SK-N-SH (cell line): ENCODE measurements at regions not wholly inside any gene's neighbourhood (a gene's known extent, or its start where the extent isn't known, plus 50 kb on each side); places are given as distances from the start of the nearest gene placed in this dataset.

Experiments used
- CTCF ChIA-PET: fragments of 300-600, 350-600 bp; formaldehyde crosslinking; extraction: SDS; loops from one replicate; lab custom pipeline; 2021; lab: Yijun Ruan, JAX
- POLR2A ChIA-PET: fragments of 350-600 bp; sonication (Branson Sonifier 250); formaldehyde crosslinking; extraction: SDS; loops from one replicate; lab custom pipeline; 2020; ENCODE audit warnings: antibody characterized with exemption, inconsistent platforms; lab: Yijun Ruan, JAX
- DNase-seq: peaks from one replicate; pipeline ENCODE4 v3.0.0; 2012
- H2AFZ ChIP-seq: fragments of 200-600 bp; sonication (generic); 2 replicates; pipeline ENCODE4 v1.8.1; 2016; ENCODE audit warnings: antibody characterized with exemption, mild to moderate bottlenecking, low read depth
- H3F3A ChIP-seq: fragments of 200-600 bp; sonication (generic); replicated peaks from 2 replicates; pipeline ENCODE3; 2016; ENCODE audit warnings: antibody characterized with exemption, mild to moderate bottlenecking; ENCODE audit not compliant: insufficient read depth
- H3K27ac ChIP-seq, 2 experiments: fragments of 200-500 bp in 1 of 2; fragments of 200-600 bp in 1 of 2; sonication (Bioruptor generic) in 1 of 2; sonication (generic), shearing (Covaris generic) in 1 of 2; 2 replicates each; pipeline versions ENCODE4 v1.5.1 to v1.6.1; 2014 to 2016; ENCODE audit warnings: low read depth in 2 of 2, inconsistent platforms in 1 of 2, low read length in 1 of 2, mild to moderate bottlenecking in 1 of 2, mixed read lengths in 1 of 2
- H3K27me3 ChIP-seq: fragments of 200-600 bp; sonication (generic), shearing (Covaris generic); 2 replicates; pipeline ENCODE4 v1.6.1; 2016; ENCODE audit warnings: mixed run types; ENCODE audit not compliant: insufficient read depth
- H3K36me3 ChIP-seq, 2 experiments: fragments of 200-500 bp in 1 of 2; fragments of 200-600 bp in 1 of 2; sonication (Bioruptor generic) in 1 of 2; sonication (generic) in 1 of 2; replicated peaks in 1 of 2; 2 replicates each; pipeline versions ENCODE3 to v1.5.1; 2014 to 2016; ENCODE audit warnings: low read length in 1 of 2, mild to moderate bottlenecking in 1 of 2; ENCODE audit not compliant: insufficient read depth in 2 of 2, control insufficient read depth in 1 of 2
- H3K4me1 ChIP-seq, 2 experiments: fragments of 200-500 bp in 1 of 2; fragments of 200-600 bp in 1 of 2; sonication (Bioruptor generic) in 1 of 2; sonication (generic), shearing (Covaris generic) in 1 of 2; 2 replicates each; pipeline versions ENCODE4 v1.5.1 to v1.6.1; 2014 to 2016; ENCODE audit warnings: low read depth in 1 of 2, low read length in 1 of 2, mixed run types in 1 of 2; ENCODE audit not compliant: insufficient read depth in 2 of 2, control insufficient read depth in 1 of 2
- H3K4me2 ChIP-seq: fragments of 200-600 bp; sonication (generic), shearing (Covaris generic); 2 replicates; pipeline ENCODE4 v1.6.1; 2017; ENCODE audit warnings: mixed run types
- H3K4me3 ChIP-seq, 2 experiments: fragments of 200-500 bp in 1 of 2; fragments of 200-600 bp in 1 of 2; sonication (Bioruptor generic) in 1 of 2; sonication (generic), shearing (Covaris generic) in 1 of 2; 2 replicates each; pipeline versions ENCODE4 v1.5.1 to v1.8.1; 2014 to 2016; ENCODE audit warnings: low read depth in 2 of 2, inconsistent platforms in 1 of 2, low read length in 1 of 2, mild to moderate bottlenecking in 1 of 2, mixed read lengths in 1 of 2, moderate library complexity in 1 of 2
- H3K79me2 ChIP-seq: fragments of 200-600 bp; sonication (generic); 2 replicates; pipeline ENCODE4 v1.8.1; 2017; ENCODE audit warnings: mild to moderate bottlenecking; ENCODE audit not compliant: insufficient read depth
- H3K9ac ChIP-seq: fragments of 200-600 bp; sonication (generic); 2 replicates; pipeline ENCODE4 v1.6.1; 2017; ENCODE audit warnings: mixed run types
- H3K9me2 ChIP-seq: fragments of 200-600 bp; sonication (generic); 2 replicates; pipeline ENCODE4 v1.6.1; 2017; ENCODE audit warnings: mixed run types
- H3K9me3 ChIP-seq: fragments of 200-600 bp; sonication (generic); 2 replicates; pipeline ENCODE4 v1.6.1; 2017; ENCODE audit warnings: mixed run types, mild to moderate bottlenecking, moderate library complexity
- H4K20me1 ChIP-seq: fragments of 200-600 bp; sonication (generic); 2 replicates; pipeline ENCODE4 v1.6.1; 2017; ENCODE audit warnings: mild to moderate bottlenecking, mixed run types; ENCODE audit not compliant: insufficient read depth
- ELF1 ChIP-seq: IDR thresholded peaks from 2 replicates; pipeline ENCODE4 v1.4.0; 2012
- EP300 ChIP-seq, 2 experiments: IDR thresholded peaks; 2 replicates each; pipeline versions ENCODE4 v1.4.0 to v1.6.1; 2012; ENCODE audit warnings: borderline replicate concordance in 1 of 2, low read depth in 1 of 2, low read length in 1 of 2
- EZH2phosphoT487 ChIP-seq: fragments of 200-600 bp; sonication (generic); IDR thresholded peaks from 2 replicates; pipeline ENCODE4 v1.6.1; 2017; ENCODE audit warnings: low read depth, mixed run types, mild to moderate bottlenecking, antibody characterized with exemption, moderate library complexity, borderline replicate concordance
- FOSL2 ChIP-seq: IDR thresholded peaks from 2 replicates; pipeline ENCODE4 v1.4.0; 2012; ENCODE audit warnings: low read depth, mild to moderate bottlenecking, moderate library complexity, borderline replicate concordance
- FOXM1 ChIP-seq: IDR thresholded peaks from 2 replicates; pipeline ENCODE4 v1.4.0; 2012; ENCODE audit warnings: low read depth, mild to moderate bottlenecking
- GABPA ChIP-seq: IDR thresholded peaks from 2 replicates; pipeline ENCODE4 v1.4.0; 2012; ENCODE audit warnings: low read depth, mild to moderate bottlenecking
- JUND ChIP-seq: IDR thresholded peaks from 2 replicates; pipeline ENCODE4 v1.4.0; 2012
- MXI1 ChIP-seq: IDR thresholded peaks from 2 replicates; pipeline ENCODE4 v1.6.1; 2012; ENCODE audit warnings: mild to moderate bottlenecking, low read depth, low read length, improper control_type of control experiment
- NRF1 ChIP-seq: IDR thresholded peaks from 2 replicates; pipeline ENCODE4 v1.6.1; 2012; ENCODE audit warnings: low read depth, mild to moderate bottlenecking, low read length
- RAD21 ChIP-seq: IDR thresholded peaks from 2 replicates; pipeline ENCODE4 v1.6.1; 2012; ENCODE audit warnings: mild to moderate bottlenecking, low read length
- RCOR1 ChIP-seq: fragments of 150-350 bp; IDR thresholded peaks from 2 replicates; pipeline ENCODE4 v1.6.1; 2017; ENCODE audit warnings: antibody characterized with exemption, low read length
- RFX5 ChIP-seq: IDR thresholded peaks from 2 replicates; pipeline ENCODE4 v1.6.1; 2012; ENCODE audit warnings: mild to moderate bottlenecking, improper control_type of control experiment, low read length
- RXRA ChIP-seq: IDR thresholded peaks from 2 replicates; pipeline ENCODE4 v1.4.0; 2012; ENCODE audit warnings: low read depth, mild to moderate bottlenecking, borderline replicate concordance
- SIN3A ChIP-seq: IDR thresholded peaks from 2 replicates; pipeline ENCODE4 v1.6.1; 2012; ENCODE audit warnings: low read depth, mild to moderate bottlenecking, low read length, moderate library complexity, borderline replicate concordance
- TAF1 ChIP-seq: IDR thresholded peaks from 2 replicates; pipeline ENCODE4 v1.6.1; 2012; ENCODE audit warnings: low read depth, mild to moderate bottlenecking, low read length, moderate library complexity, borderline replicate concordance
- TEAD4 ChIP-seq: IDR thresholded peaks from 2 replicates; pipeline ENCODE4 v1.4.0; 2012; ENCODE audit warnings: mild to moderate bottlenecking, borderline replicate concordance; ENCODE audit not compliant: insufficient read depth
- YY1 ChIP-seq: IDR thresholded peaks from 2 replicates; pipeline ENCODE4 v1.4.0; 2012; ENCODE audit warnings: low read depth, mild to moderate bottlenecking
- WGBS: methylation state at CpG from one replicate; pipeline ENCODE4 v1.1.6; 2017; ENCODE audit warnings: low lambda C conversion rate; 5-methylcytosine and 5-hydroxymethylcytosine counted together
- TF ChIP-seq, protein P1 (sequence below): IDR thresholded peaks from 2 replicates; pipeline ENCODE4 v1.4.0; 2012; ENCODE audit warnings: low read depth
- TF ChIP-seq, protein P2 (sequence below): IDR thresholded peaks from 2 replicates; pipeline ENCODE4 v1.4.0; 2012; ENCODE audit warnings: low read depth, borderline replicate concordance
- TF ChIP-seq, protein P3 (sequence below): IDR thresholded peaks from 2 replicates; pipeline ENCODE4 v1.4.0; 2012; ENCODE audit warnings: low read depth, borderline replicate concordance

DNA sequence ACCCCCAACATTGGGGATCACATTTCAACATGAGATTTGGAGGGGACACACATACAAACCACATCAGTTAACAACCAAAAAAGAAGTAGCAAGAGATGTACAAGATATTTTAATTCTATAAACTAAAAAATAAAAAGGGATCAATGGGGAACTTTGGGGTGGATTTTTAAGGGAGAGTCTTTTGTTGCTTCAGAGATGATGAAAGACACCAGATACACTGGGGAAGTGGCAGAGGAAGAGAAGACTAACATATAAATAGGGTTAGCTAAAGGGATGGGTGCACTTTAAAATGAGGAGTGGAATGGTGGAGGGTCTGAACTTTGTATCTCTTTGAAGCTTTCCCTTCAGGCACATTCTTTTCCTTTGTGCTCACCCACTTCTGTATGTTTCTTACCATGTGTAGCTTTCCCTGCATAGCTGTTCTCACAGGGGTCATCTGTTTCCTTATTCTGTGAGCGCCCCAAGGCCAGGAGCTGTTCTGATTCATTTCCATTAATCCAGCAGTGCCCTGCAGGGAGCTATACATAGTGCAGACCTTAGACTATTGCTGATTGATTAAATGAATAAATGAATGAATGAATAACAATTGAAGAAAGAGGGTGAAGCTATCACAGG is 531.6 kb upstream of the KLF4 start:
- Histone ChIP-seq H3K27me3 (no peaks in the 10 kb centered on the region), H3K4me3 (no peak overlapping the region), H4K20me1 (no peaks in the 10 kb centered on the region), H2AFZ (no peak overlapping the region), H3K4me2 (no peak overlapping the region), H3K9me2 (no peaks in the 10 kb centered on the region), H3K9ac (no peak overlapping the region), H3K27ac (no peak overlapping the region), H3K4me1 (no peaks in the 10 kb centered on the region), H3K36me3 (no peaks in the 10 kb centered on the region), H3K79me2 (no peaks in the 10 kb centered on the region), H3F3A (no peaks in the 10 kb centered on the region), H3K9me3 (no peaks in the 10 kb centered on the region)
- WGBS, result 29% methylated on average over 1 of the region's 1 CpG
- DNase-seq, result no peak
- ChIA-PET CTCF (no interaction called here), POLR2A (no interaction called here)
- TF ChIP-seq GABPA, result no peak
- TF ChIP-seq, protein P1, sequence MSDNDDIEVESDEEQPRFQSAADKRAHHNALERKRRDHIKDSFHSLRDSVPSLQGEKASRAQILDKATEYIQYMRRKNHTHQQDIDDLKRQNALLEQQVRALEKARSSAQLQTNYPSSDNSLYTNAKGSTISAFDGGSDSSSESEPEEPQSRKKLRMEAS, result no peak

DNA sequence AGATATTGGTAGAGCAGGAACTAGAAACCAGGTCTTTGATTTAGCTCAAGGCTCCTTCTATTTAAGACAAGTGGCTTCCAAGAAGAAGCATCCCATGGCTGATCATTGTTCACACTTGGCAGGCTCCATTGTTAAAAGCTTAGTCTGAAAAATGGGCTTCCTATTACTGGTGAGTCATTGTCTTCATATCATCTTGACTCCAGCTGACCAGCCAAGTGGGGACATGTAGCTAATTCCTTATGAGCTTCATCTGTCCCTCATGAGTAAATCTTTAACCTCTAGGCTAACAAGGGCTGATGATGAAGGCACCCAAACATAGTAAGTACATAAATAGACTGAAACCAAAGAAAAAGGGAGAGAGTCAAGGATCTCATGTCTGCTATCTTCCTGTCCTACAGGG is 530.3 kb upstream of the KLF4 start:
- no peaks in the 10 kb centered on the region for H3K36me3 ChIP-seq
- H3K4me2 ChIP-seq, result no peak overlapping the region
- POLR2A ChIA-PET, result no interaction called here
- no peak overlapping the region for H3K27ac ChIP-seq
- no peaks in the 10 kb centered on the region for H3K9me2 ChIP-seq
- no peak overlapping the region for H3K9ac ChIP-seq
- CTCF ChIA-PET, result no interaction called here
- no peak for TF ChIP-seq EP300 (IDR thresholded peaks at IDR 0.05; ENCODE audit: borderline replicate concordance in 1 of 2, low read depth in 1 of 2, low read length in 1 of 2)
- no peak for TF ChIP-seq YY1
- TF ChIP-seq SIN3A, result no peak
- TF ChIP-seq TEAD4, result no peak
- TF ChIP-seq MXI1, result no peak
- TF ChIP-seq FOSL2, result no peak
- no peak for TF ChIP-seq ELF1
- no peak for TF ChIP-seq FOXM1
- TF ChIP-seq RXRA, result no peak
- no peak for TF ChIP-seq RAD21
- TF ChIP-seq, protein P2, sequence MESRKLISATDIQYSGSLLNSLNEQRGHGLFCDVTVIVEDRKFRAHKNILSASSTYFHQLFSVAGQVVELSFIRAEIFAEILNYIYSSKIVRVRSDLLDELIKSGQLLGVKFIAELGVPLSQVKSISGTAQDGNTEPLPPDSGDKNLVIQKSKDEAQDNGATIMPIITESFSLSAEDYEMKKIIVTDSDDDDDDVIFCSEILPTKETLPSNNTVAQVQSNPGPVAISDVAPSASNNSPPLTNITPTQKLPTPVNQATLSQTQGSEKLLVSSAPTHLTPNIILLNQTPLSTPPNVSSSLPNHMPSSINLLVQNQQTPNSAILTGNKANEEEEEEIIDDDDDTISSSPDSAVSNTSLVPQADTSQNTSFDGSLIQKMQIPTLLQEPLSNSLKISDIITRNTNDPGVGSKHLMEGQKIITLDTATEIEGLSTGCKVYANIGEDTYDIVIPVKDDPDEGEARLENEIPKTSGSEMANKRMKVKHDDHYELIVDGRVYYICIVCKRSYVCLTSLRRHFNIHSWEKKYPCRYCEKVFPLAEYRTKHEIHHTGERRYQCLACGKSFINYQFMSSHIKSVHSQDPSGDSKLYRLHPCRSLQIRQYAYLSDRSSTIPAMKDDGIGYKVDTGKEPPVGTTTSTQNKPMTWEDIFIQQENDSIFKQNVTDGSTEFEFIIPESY, result no peak
- no peak for TF ChIP-seq RFX5
- no peak for TF ChIP-seq RCOR1
- no peak for TF ChIP-seq JUND
- no peak for TF ChIP-seq TAF1
- no peak for TF ChIP-seq EZH2phosphoT487
- no peak for TF ChIP-seq NRF1
- TF ChIP-seq, protein P3, sequence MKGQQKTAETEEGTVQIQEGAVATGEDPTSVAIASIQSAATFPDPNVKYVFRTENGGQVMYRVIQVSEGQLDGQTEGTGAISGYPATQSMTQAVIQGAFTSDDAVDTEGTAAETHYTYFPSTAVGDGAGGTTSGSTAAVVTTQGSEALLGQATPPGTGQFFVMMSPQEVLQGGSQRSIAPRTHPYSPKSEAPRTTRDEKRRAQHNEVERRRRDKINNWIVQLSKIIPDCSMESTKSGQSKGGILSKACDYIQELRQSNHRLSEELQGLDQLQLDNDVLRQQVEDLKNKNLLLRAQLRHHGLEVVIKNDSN, result no peak
- H3K9me3 ChIP-seq, result no peaks in the 10 kb centered on the region
- H2AFZ ChIP-seq, result no peak overlapping the region
- H3K79me2 ChIP-seq, result no peaks in the 10 kb centered on the region
- H3K4me1 ChIP-seq, result no peaks in the 10 kb centered on the region
- no peaks in the 10 kb centered on the region; the same call in 1 of the 2 replicates for H3K27me3 ChIP-seq
- DNase-seq, result no peak
- no peaks in the 10 kb centered on the region for H3F3A ChIP-seq
- no peaks in the 10 kb centered on the region for H4K20me1 ChIP-seq
- H3K4me3 ChIP-seq, result no peak overlapping the region
